Neural progenitor cell (in vitro differentiated cells): ENCODE measurements at regions not wholly inside any gene's neighbourhood (a gene's known extent, or its start where the extent isn't known, plus 50 kb on each side); places are given as distances from the start of the nearest gene placed in this dataset.
"Not testable (repeated sequence)": the region's sequence is repeated elsewhere in the genome, so short reads cannot be mapped to it uniquely, and the experiment has no call there.

ENCODE experiments used
- DNase-seq: peaks from one replicate; pipeline ENCODE4 v3.0.0-alpha.2; 2016; ENCODE audit warnings: low spot score
- H2AFZ ChIP-seq: fragments of 200-600 bp; sonication (generic); replicated peaks from 2 replicates; pipeline ENCODE4 v1.6.1; 2016; ENCODE audit warnings: antibody characterized with exemption
- H3F3A ChIP-seq: fragments of 200-600 bp; sonication (generic); 2 replicates; pipeline ENCODE4 v1.6.1; 2016; ENCODE audit warnings: antibody characterized with exemption, low read depth
- H3K27ac ChIP-seq: fragments of 200-600 bp; sonication (generic); 2 replicates; pipeline ENCODE4 v1.5.1; 2016; ENCODE audit warnings: mild to moderate bottlenecking
- H3K27me3 ChIP-seq: fragments of 200-600 bp; sonication (generic); 2 replicates; pipeline ENCODE4 v1.6.1; 2016; ENCODE audit warnings: mild to moderate bottlenecking, moderate library complexity
- H3K36me3 ChIP-seq: fragments of 200-600 bp; sonication (generic); 2 replicates; pipeline ENCODE4 v1.5.1; 2016
- H3K4me1 ChIP-seq: fragments of 200-600 bp; sonication (generic); 2 replicates; pipeline ENCODE4 v1.6.1; 2016; ENCODE audit warnings: mixed run types
- H3K4me2 ChIP-seq: fragments of 200-600 bp; sonication (generic); 2 replicates; pipeline ENCODE4 v1.6.1; 2016
- H3K4me3 ChIP-seq: fragments of 200-600 bp; sonication (generic); 2 replicates; pipeline ENCODE4 v1.5.1; 2016
- H3K79me2 ChIP-seq: fragments of 200-600 bp; sonication (generic); 2 replicates; pipeline ENCODE4 v1.6.1; 2016; ENCODE audit warnings: low read depth
- H3K9ac ChIP-seq: fragments of 200-600 bp; sonication (generic); 2 replicates; pipeline ENCODE4 v1.6.1; 2016
- H3K9me3 ChIP-seq: fragments of 200-600 bp; sonication (generic); 2 replicates; pipeline ENCODE4 v1.5.1; 2016; ENCODE audit warnings: low read depth
- H4K20me1 ChIP-seq: fragments of 200-600 bp; sonication (generic); 2 replicates; pipeline ENCODE4 v1.6.1; 2016; ENCODE audit warnings: low read depth
- H3K27ac Mint-ChIP-seq: 3 replicates; pipeline ENCODE4 v1.8.0; 2021; ENCODE audit warnings: mixed read lengths
- H3K27me3 Mint-ChIP-seq: 2 replicates; pipeline ENCODE4 v1.8.0; 2022; ENCODE audit warnings: low read depth, mild to moderate bottlenecking, inconsistent platforms, moderate library complexity, mixed read lengths; ENCODE audit not compliant: insufficient read depth
- H3K36me3 Mint-ChIP-seq: 3 replicates; pipeline ENCODE4 v1.8.0; 2021; ENCODE audit warnings: mixed read lengths
- H3K4me1 Mint-ChIP-seq: 3 replicates; pipeline ENCODE4 v1.8.0; 2021; ENCODE audit warnings: mixed read lengths
- H3K4me3 Mint-ChIP-seq: 3 replicates; pipeline ENCODE4 v1.8.0; 2021; ENCODE audit warnings: mild to moderate bottlenecking, moderate library complexity, mixed read lengths
- H3K9me3 Mint-ChIP-seq: 3 replicates; pipeline ENCODE4 v1.8.0; 2020; ENCODE audit warnings: mixed read lengths
- CTCF ChIP-seq: fragments of 200-600 bp; sonication (generic); IDR thresholded peaks from 2 replicates; pipeline ENCODE4 v1.5.1; 2017; ENCODE audit warnings: antibody characterized with exemption, mild to moderate bottlenecking
- EZH2 ChIP-seq: fragments of 200-600 bp; sonication (generic); IDR thresholded peaks from 2 replicates; pipeline ENCODE4 v1.6.1; 2017; ENCODE audit warnings: antibody characterized with exemption, mild to moderate bottlenecking, moderate library complexity
- EZH2phosphoT487 ChIP-seq: fragments of 200-600 bp; sonication (generic); IDR thresholded peaks from 2 replicates; pipeline ENCODE4 v1.6.1; 2017; ENCODE audit warnings: antibody characterized with exemption

- no peak overlapping the region for H3K27ac Mint-ChIP-seq
- no peak overlapping the region for H3K27ac ChIP-seq
Measured at GRCh38 chr3:35141406-35141805, 497.9 kb upstream of the ARPP21 start.

DNA sequence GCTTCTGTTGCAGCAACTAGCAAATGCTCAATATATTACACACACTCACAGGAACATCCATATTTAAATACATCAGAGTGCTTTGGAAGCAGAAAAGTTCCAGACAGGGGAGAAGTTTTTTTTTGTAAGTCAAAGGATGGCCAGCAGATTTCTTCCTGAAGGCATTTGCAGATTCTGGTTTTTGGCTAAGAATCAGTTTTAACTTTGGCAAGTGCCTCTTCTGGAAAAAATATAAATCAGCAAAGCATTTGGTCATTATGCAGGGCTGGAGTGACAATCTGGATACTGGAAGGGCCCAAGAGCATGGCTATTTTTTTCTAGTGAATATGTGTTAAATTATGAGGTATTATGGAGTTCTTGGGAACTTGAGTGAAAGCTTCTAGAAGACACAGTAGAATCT lies 495.3 kb upstream of the ARPP21 start:
- no peaks in the 10 kb centered on the region for H3K27me3 ChIP-seq
- no peak for TF ChIP-seq EZH2phosphoT487
- TF ChIP-seq CTCF, result no peak
- TF ChIP-seq EZH2, result no peak
- H3K36me3 Mint-ChIP-seq, result no peaks in the 10 kb centered on the region

More at GRCh38 chr3:35141406-35141805, 497.9 kb upstream of the ARPP21 start:
- Mint-ChIP-seq H3K9me3 (peaks cover 3% of the 10 kb centered on the region), H3K4me1 (no peaks in the 10 kb centered on the region), H3K4me3 (no peak overlapping the region), H3K36me3 (no peaks in the 10 kb centered on the region), H3K27me3 (peaks cover 3% of the 10 kb centered on the region)
- no peaks in the 10 kb centered on the region for H3K4me1 ChIP-seq
- H3K4me2 ChIP-seq, result no peak overlapping the region
- no peaks in the 10 kb centered on the region for H4K20me1 ChIP-seq
- no peaks in the 10 kb centered on the region for H3F3A ChIP-seq
- no peak for DNase-seq
- H3K27me3 ChIP-seq, result no peaks in the 10 kb centered on the region
- H3K9me3 ChIP-seq, result no peaks in the 10 kb centered on the region
- H3K9ac ChIP-seq, result no peak overlapping the region
- H3K79me2 ChIP-seq, result no peaks in the 10 kb centered on the region
- H3K4me3 ChIP-seq, result no peak overlapping the region
- H2AFZ ChIP-seq, result no peak overlapping the region
- H3K36me3 ChIP-seq, result no peaks in the 10 kb centered on the region
- no peak for TF ChIP-seq CTCF
- no peak for TF ChIP-seq EZH2
- no peak for TF ChIP-seq EZH2phosphoT487

GRCh38 chr3:35146256-35147035 lies 492.9 kb upstream of the ARPP21 start:
- H3K27ac ChIP-seq, H4K20me1 ChIP-seq, H3K36me3 Mint-ChIP-seq, H3K27me3 Mint-ChIP-seq, DNase-seq, H3K9ac ChIP-seq, H3K4me2 ChIP-seq, H3K9me3 ChIP-seq, H3K27me3 ChIP-seq, H3K4me3 Mint-ChIP-seq, H3K4me1 Mint-ChIP-seq, H3K36me3 ChIP-seq, H3K27ac Mint-ChIP-seq, H3K4me1 ChIP-seq, H3K9me3 Mint-ChIP-seq, H2AFZ ChIP-seq, H3K79me2 ChIP-seq, H3F3A ChIP-seq, H3K4me3 ChIP-seq: not testable (repeated sequence)

More for the DNA sequence above, 495.3 kb upstream of the ARPP21 start:
- H3K27ac ChIP-seq, result no peak overlapping the region
- Mint-ChIP-seq H3K27me3 (peaks cover 3% of the 10 kb centered on the region), H3K9me3 (peaks cover 3% of the 10 kb centered on the region), H3K4me3 (no peak overlapping the region), H3K27ac (no peak overlapping the region), H3K4me1 (no peaks in the 10 kb centered on the region)
- H4K20me1 ChIP-seq, result no peaks in the 10 kb centered on the region
- no peak overlapping the region for H3K4me2 ChIP-seq
- no peak overlapping the region for H3K4me3 ChIP-seq
- H2AFZ ChIP-seq, result no peak overlapping the region
- H3K9ac ChIP-seq, result no peak overlapping the region
- no peaks in the 10 kb centered on the region for H3K9me3 ChIP-seq
- no peaks in the 10 kb centered on the region for H3K4me1 ChIP-seq
- no peak for DNase-seq
- no peaks in the 10 kb centered on the region for H3F3A ChIP-seq
- no peaks in the 10 kb centered on the region for H3K36me3 ChIP-seq
- no peaks in the 10 kb centered on the region for H3K79me2 ChIP-seq

DNA sequence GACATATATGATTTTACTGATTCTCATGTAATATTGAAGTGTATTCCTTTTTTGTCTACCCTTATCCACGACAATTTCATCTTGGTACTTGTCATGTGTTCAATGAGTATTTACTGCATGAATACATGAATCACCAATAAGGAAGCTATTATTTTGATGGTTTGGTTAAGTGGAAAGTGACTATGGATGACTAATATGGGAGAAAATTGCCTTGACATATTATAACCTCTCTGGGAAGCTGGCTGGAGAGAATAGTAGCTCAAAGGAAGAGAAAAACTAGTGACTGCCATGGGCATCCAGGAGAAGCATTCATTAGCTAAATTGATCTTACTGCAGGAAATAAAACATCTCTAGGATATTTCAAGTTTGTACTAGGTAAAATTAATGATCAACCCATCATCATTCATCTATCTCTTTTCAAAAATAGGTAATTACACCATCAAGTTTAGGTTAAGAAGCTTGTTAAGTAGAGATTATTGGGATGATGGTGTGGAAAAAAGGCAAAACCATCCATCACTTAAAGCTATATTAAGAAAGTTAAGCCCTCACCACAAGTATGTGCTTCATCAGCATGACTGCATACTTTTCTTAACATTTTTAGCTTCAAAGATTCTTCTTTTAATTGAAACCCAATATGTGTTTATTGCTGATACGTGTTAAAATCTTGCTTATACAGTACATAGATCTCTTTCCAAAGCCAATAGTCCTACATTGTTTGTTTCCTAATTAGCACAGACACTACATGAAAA lies 455.2 kb upstream of the ARPP21 start:
- DNase-seq, result no peak
- Histone ChIP-seq H3F3A (no peaks in the 10 kb centered on the region), H3K79me2 (no peaks in the 10 kb centered on the region), H3K27ac (no peak overlapping the region), H4K20me1 (no peaks in the 10 kb centered on the region), H3K4me2 (no peak overlapping the region), H3K4me3 (no peak overlapping the region), H3K9ac (no peak overlapping the region), H3K4me1 (no peaks in the 10 kb centered on the region), H3K9me3 (no peaks in the 10 kb centered on the region), H3K27me3 (no peaks in the 10 kb centered on the region), H3K36me3 (no peaks in the 10 kb centered on the region), H2AFZ (no peak overlapping the region)
- Mint-ChIP-seq H3K27ac (no peak overlapping the region), H3K9me3 (peaks cover 15% of the 10 kb centered on the region), H3K27me3 (no peaks in the 10 kb centered on the region), H3K4me1 (no peaks in the 10 kb centered on the region), H3K36me3 (peaks cover 5% of the 10 kb centered on the region), H3K4me3 (no peak overlapping the region)
- no peak for TF ChIP-seq CTCF
- no peak for TF ChIP-seq EZH2phosphoT487
- no peak for TF ChIP-seq EZH2
